GM21786 (cell line): ENCODE measurements at regions not wholly inside any gene's neighbourhood (a gene's known extent, or its start where the extent isn't known, plus 50 kb on each side); places are given as distances from the start of the nearest gene placed in this dataset.
"Not testable (repeated sequence)": the region's sequence is repeated elsewhere in the genome, so short reads cannot be mapped to it uniquely, and the experiment has no call there.

Experiments
- ATAC-seq: cut with Tn5 transposase; IDR thresholded peaks from one replicate; pipeline ENCODE4 v1.9.1; 2021; ENCODE audit not compliant: unreplicated experiment

DNA sequence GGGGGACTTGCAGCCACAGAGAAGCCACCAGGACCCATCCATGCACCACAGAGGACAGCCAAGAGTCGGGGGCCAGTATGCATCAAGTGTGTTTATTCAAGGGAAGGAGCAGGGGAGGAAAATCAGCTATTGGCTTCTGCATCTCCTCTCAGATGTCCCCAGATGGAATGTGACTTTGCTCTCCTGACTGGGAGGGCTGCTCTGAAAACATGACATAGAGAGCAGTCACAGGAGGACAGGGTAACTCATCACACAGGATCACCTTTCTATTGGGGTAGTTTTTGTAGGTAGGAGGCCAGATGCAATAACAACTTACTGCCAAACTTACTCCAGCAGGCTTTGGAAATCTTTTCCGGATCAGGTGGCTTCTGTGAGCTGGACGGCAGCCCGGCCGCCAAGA, 121.0 kb upstream of the OPCML start:
- no peak for ATAC-seq

DNA sequence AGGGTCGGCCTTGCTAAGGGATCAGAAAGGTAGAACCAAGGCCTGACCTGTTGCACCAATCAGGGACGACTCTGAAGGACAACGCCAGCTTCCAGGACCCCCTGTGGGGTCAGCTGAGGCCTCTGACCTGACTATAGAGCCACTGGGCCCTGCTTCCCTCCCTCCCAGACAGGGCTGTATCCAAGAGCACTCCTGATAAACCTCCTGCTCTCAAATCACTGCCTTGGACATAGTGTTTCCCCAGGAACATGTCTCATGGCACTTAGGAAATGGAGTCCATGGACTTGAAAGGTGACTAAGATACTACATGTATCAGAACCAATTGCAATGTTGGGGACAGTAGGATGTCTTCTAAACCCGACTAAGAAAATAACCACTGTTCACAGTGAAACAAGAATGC, 117.8 kb upstream of the OPCML start:
- ATAC-seq = no peak

- no peak for ATAC-seq
These were observed 116.7 kb upstream of the OPCML start for GRCh38 chr11:133649040-133649439.

DNA sequence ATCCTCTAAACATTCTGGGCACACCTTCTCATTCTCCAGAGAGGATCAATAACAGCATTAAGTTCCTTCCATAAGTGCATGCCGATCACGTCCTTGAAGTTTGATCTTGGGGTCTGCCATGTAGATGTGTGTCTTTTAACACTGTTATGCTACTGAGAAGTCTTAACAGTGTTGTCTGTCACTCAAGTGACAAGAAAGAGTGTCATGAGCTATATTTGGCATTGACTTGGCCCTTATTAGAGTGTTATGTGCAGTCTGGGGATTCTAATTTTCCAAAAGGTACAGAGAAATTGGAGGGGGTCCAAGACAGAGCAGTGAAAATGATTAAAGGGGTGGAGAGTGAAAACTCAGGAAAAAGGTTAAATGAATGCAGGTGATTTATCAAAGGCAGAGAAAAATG, 107.1 kb upstream of the OPCML start:
- ATAC-seq = no peak

GRCh38 chr11:133638921-133639320, 106.6 kb upstream of the OPCML start:
- ATAC-seq = no peak

DNA sequence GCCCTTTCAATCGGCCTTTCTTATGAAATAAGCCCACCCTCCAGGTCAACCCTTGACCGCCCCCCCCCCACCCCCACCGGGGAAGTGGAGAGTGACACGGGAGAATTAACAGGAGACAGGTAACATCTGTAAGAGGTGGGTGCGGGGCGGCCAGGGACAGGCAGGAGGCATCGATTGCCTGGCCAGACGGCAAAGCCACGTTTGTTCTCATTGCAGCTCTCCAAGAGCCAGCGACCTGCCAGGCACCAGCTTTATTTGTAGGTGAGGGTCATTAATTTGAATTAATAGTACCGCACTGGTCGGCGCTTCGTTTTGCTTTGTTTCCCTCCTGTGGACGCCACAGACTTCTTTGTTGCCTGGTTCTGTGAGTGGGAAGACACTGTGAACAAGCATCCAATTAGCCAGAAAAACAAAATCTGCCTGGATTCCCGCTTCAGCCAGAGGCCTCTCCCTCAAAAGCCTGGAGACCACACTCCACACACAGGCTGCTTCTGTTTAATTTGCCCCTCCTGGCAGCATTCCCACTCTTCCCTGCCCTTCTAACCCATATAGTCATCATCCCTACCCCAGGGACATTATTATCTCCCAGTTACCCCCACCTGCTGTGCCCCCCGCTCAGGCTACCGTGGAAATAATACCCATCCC, 104.5 kb upstream of the OPCML start:
- ATAC-seq = no peak

- ATAC-seq = no peak
These were observed 103.0 kb upstream of the OPCML start for GRCh38 chr11:133635244-133635739.

GRCh38 chr11:133628371-133628770, 96.1 kb upstream of the OPCML start:
- not testable (repeated sequence) for ATAC-seq

DNA sequence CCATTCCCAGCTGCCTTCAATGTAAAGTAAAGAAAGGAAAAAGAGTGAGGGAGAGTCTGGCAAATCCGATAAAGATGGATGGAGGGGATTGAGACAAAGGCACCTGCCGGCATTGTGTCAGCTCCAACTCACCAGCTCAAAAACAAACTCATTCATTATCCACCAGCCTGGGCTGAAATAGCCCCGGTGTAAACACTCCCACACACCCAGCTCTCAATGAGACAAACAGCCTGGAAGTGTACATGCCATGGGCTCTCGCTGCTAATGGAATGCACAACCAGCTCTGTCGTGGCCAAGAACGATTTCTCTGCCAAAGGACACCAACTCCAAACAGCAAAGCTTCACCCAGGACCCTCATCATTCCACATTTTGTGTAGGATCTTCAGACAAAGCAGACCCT, 89.3 kb upstream of the OPCML start:
- ATAC-seq = no peak

DNA sequence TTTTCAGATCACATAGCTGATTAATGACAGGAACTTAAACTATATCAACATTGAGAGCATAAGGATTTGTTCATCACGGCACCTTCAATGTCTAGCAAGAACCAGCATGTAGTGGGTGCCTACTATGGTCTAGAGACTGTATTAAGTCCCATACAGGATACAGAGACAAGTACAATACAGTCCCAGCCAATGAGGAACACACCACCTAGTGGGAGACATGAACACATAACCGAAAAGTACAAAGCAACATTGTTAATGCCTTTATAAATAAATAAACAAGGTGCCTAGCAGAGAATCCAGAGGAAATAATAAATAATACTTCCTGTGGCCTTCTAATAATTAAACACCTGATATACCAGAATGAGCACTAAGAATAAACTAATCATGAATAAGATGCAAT, 87.7 kb upstream of the OPCML start:
- ATAC-seq = no peak

DNA sequence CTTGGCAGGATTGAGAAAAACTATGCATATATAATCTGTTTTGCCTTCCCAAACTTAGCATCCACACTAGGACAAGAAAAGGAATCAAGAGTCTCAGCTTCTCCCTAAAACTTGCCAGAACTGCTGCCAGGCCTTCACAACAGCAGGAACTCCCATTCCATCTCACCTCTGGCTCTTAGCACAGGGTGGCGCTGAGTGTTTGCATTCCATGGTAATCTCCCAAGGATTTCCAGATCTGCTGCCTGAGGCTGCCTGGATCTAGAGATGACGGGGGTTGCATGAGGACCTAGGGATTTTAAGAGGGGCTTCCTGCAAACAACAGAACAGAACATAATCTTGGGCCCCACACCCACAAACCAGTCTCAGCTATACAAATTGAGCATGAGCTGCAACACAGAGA, 87.1 kb upstream of the OPCML start:
- ATAC-seq = no peak

- no peak for ATAC-seq
These were observed 86.2 kb upstream of the OPCML start for GRCh38 chr11:133618544-133618943.

- ATAC-seq = no peak
These were observed 76.2 kb upstream of the OPCML start for GRCh38 chr11:133608496-133608895.

DNA sequence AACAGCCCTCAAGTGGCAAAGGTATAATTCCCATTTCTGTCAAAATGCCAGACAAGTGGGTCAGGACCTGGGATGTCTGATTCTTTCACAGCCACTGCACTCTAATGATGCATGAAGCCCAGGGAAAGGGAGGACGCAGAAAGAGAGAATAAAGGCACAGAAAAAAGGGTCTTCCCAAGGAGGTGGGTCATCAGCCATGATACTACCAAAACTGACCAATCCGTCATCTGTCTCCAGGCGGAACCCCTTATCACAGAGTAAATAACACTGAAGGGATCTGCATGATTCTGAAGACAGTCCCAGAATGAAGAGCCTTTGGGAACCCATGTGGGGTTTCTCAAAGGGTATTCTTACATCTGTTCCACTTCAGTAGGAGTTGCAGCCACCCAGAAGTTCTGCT, 73.8 kb upstream of the OPCML start:
- ATAC-seq = no peak

DNA sequence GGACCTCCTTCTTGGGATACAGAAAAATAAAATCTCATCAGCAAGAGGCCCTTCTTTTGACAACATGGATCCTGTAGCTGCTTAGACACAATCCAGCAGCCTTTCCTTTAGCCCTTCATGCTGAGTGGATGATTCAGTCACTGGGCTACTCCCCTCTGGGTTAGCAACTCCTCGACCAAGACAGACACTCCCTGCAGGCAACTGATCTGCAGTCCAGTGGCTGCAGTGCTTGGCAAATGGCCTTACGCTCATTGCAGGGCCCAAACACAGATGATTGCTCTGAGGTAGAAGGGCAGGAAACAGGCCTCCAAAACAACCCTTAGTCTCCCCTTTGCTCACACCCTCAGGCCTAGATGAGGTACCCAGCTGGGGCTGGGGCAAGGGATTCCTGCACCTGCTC, 73.2 kb upstream of the OPCML start:
- no peak for ATAC-seq

DNA sequence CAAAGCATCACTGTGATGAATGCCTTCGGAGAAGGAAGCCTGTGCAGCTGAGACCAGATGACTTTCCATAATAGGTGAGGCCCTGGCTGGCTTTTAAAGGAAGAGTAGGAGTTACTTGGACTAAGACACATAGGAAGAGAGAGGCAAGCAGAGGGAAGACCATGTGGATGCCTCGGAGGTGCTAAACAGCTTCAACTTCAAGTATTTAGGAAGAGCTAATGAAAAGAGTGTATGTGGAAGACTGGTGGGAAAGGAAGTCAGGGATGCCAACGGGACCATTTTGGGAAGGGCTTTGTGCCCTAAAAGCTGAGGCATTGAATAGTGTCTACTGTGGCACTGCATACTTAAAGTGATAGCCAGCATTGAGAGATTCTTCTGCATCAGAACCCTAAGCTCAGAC, 69.3 kb upstream of the OPCML start:
- ATAC-seq = no peak

- ATAC-seq = no peak
These were observed 68.5 kb upstream of the OPCML start for GRCh38 chr11:133600786-133601185.

GRCh38 chr11:133600306-133600705, 68.0 kb upstream of the OPCML start:
- no peak for ATAC-seq

- ATAC-seq = no peak
These were observed 66.6 kb upstream of the OPCML start for GRCh38 chr11:133598906-133599305.

GRCh38 chr11:133597236-133597635, 64.9 kb upstream of the OPCML start:
- ATAC-seq = no peak

DNA sequence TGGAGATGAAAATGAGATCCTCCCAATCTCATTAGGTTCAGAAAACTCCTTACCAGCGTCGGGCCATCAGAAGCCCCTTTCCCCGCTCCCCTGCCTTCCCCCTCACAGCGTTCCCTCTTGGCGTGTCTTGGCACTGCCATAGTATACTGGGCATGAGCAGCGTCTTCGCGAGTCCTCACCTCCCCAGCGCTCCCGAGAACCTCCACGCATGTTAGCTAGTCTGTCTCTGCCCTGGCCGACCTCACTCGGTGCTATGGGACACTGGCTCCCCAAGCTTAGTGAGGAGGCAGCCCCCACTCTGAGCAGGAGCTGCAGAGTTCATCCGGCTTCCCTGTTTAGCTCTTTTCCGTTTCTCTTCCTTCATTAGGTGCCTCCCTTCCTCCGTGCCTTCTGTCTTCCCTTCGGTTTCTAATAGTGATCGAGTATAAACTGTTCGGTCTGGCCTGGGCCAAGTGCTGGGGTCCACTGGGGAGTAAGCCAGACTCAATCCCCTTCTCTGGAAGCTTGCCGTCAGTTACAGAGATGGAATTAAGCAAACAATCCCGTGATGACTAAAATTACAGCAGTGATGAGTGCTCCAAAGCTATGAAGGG, 63.8 kb upstream of the OPCML start:
- no peak for ATAC-seq

GRCh38 chr11:133593036-133593435, 60.7 kb upstream of the OPCML start:
- no peak for ATAC-seq

GRCh38 chr11:133586903-133587517, 54.7 kb upstream of the OPCML start:
- no peak for ATAC-seq
